Dendritic cell treated with granulocyte-macrophage colony-stimulating factor and Interleukin-4, amounts not matched to agents 40 ng/mL and 50 ng/mL, for 4 days (primary cell): ENCODE measurements at regions not wholly inside any gene's neighbourhood (a gene's known extent, or its start where the extent isn't known, plus 50 kb on each side); places are given as distances from the start of the nearest gene placed in this dataset.

Experiments used
- H3K27ac Mint-ChIP-seq: one replicate; pipeline ENCODE4 v1.8.0; 2022; ENCODE audit warnings: mild to moderate bottlenecking, mixed read lengths
- H3K27me3 Mint-ChIP-seq: one replicate; pipeline ENCODE4 v1.8.0; 2022; ENCODE audit warnings: mild to moderate bottlenecking, mixed read lengths
- H3K36me3 Mint-ChIP-seq: one replicate; pipeline ENCODE4 v1.8.0; 2022; ENCODE audit warnings: low read depth, mixed read lengths
- H3K4me1 Mint-ChIP-seq: one replicate; pipeline ENCODE4 v1.8.0; 2022; ENCODE audit warnings: low read depth, mixed read lengths
- H3K4me3 Mint-ChIP-seq: one replicate; pipeline ENCODE4 v1.8.0; 2022; ENCODE audit warnings: mild to moderate bottlenecking, moderate library complexity, mixed read lengths
- H3K9me3 Mint-ChIP-seq: one replicate; pipeline ENCODE4 v1.8.0; 2022; ENCODE audit warnings: mixed read lengths
- intact Hi-C: fragments of 100-400 bp; cut with micrococcal nuclease; formaldehyde crosslinking; loops from one replicate; pipeline ENCODE4 v1.15.0; 2022

DNA sequence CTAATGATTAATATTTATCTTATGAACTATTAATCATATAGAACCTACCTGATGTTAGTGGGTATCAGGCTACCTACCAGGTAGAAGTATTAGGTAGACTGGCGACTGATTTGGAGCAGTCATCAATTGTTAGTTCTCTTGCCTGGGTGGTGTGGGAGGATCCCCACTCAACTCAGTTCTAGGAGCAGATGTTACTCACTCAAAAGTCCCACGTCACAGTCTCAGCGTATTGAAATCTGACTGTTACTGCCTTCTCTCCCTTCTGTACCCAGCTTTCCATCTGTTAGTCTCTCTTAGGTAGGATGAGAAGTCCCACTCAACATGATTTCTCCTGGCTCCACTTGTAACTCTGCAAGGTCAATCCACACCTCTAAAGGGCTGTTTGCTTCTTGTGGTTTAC lies 102.7 kb downstream of the OLFM4 start:
- H3K9me3 Mint-ChIP-seq: no peaks in the 10 kb centered on the region
- no peak overlapping the region for H3K4me3 Mint-ChIP-seq
- H3K27ac Mint-ChIP-seq: no peak overlapping the region
- intact Hi-C loops: no loop called here
- H3K27me3 Mint-ChIP-seq: no peaks in the 10 kb centered on the region
- H3K4me1 Mint-ChIP-seq: no peaks in the 10 kb centered on the region
- no peaks in the 10 kb centered on the region for H3K36me3 Mint-ChIP-seq

DNA sequence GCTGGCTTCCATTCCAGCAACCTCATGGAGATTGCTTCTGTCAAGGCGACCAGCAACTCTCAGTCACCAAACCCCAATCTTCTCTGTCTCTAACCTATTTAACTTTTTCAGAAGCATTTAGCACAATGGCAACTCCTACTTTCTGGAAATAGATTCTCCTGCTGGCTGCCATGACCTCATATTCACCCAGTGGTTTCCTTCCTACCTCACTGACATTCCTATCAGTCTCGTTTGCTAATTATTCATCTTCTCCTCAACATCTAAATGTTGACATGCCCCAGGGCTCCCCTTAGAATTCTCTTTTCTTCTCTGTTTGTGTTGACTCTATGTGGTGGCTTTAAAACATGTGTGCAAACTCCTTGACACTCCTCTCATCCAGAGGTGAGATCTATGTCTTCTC lies 106.7 kb downstream of the OLFM4 start:
- Mint-ChIP-seq H3K27me3 (no peaks in the 10 kb centered on the region), H3K4me3 (no peak overlapping the region), H3K36me3 (no peaks in the 10 kb centered on the region), H3K9me3 (no peaks in the 10 kb centered on the region), H3K27ac (no peak overlapping the region), H3K4me1 (no peaks in the 10 kb centered on the region)
- intact Hi-C loops: no loop called here

GRCh38 chr13:53136554-53137215 lies 108.1 kb downstream of the OLFM4 start:
- H3K9me3 Mint-ChIP-seq: no peaks in the 10 kb centered on the region
- no peak overlapping the region for H3K4me3 Mint-ChIP-seq

DNA sequence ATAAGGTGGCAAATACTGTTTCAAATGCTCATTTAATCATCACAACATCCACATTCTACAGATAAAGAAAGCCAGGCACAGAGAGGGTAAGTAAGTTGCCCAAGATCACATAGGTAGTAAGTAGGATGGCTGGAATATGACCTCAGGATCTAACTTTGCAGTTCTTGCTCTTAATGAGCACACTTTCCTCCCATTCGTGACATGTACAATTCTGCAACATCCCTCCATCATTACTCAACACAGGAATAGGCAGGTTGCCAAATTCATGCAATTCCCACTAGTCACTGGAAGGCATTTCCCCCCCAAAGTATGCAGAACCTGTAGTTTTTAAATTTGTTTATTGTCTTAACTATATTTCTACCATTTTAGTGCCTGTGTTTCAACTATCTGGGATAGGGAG lies 109.2 kb downstream of the OLFM4 start:
- H3K9me3 Mint-ChIP-seq: no peaks in the 10 kb centered on the region
- no peaks in the 10 kb centered on the region for H3K27me3 Mint-ChIP-seq
- H3K36me3 Mint-ChIP-seq: no peaks in the 10 kb centered on the region
- no peak overlapping the region for H3K4me3 Mint-ChIP-seq
- H3K27ac Mint-ChIP-seq: no peak overlapping the region
- intact Hi-C loops: no loop called here
- H3K4me1 Mint-ChIP-seq: no peaks in the 10 kb centered on the region

More at GRCh38 chr13:53136554-53137215, 108.1 kb downstream of the OLFM4 start:
- intact Hi-C loops: no loop called here
- Mint-ChIP-seq H3K27me3 (no peaks in the 10 kb centered on the region), H3K27ac (no peak overlapping the region), H3K4me1 (no peaks in the 10 kb centered on the region), H3K36me3 (no peaks in the 10 kb centered on the region)

GRCh38 chr13:53138376-53139036 lies 109.9 kb downstream of the OLFM4 start:
- Mint-ChIP-seq H3K36me3 (no peaks in the 10 kb centered on the region), H3K27me3 (no peaks in the 10 kb centered on the region)
- intact Hi-C loops: no loop called here

DNA sequence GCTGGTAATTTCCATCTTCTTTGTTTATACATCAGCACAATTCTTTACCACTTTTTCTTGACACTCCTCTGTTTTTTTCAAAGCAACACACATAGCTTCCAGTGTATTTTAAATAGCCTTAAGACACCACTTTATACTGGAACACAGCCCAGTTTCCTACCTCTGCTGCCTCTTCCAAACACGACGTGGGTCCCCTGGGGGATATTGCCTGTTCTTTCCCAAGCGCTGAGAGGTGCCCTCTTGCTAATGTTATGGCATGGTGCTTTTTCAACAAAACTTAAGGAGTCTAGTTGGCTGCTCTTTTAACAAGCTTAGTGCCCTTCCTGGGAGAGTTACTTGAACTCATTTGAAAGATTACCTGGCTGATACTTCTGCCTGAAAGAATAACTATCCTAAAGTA lies 112.7 kb downstream of the OLFM4 start:
- H3K4me3 Mint-ChIP-seq: no peak overlapping the region

More at GRCh38 chr13:53138376-53139036, 109.9 kb downstream of the OLFM4 start:
- Mint-ChIP-seq H3K4me1 (no peaks in the 10 kb centered on the region), H3K4me3 (no peak overlapping the region), H3K9me3 (no peaks in the 10 kb centered on the region), H3K27ac (no peak overlapping the region)

DNA sequence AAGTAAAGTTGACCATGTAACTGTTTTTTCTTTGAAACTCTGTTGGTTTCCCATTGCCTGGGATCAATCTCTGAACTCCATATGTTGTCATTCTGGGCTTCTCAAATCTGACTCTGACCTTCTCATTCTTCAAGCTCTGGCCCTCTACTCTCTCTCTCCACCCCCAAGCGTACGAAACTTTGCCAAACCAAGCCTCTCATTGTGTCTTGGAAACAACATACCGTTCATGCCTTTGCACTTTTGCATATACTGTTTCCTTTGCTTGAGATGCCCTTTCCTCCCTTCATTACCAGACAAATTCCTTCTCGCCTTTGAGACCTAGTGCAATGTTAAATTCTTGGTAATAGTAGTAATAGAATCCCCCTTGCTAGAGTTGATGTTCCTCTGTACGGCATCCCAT lies 113.7 kb downstream of the OLFM4 start:
- no peak overlapping the region for H3K27ac Mint-ChIP-seq
- intact Hi-C loops: no loop called here

More for the DNA sequence above, 112.7 kb downstream of the OLFM4 start:
- H3K4me1 Mint-ChIP-seq: peaks cover 9% of the 10 kb centered on the region
- no peak overlapping the region for H3K27ac Mint-ChIP-seq
- intact Hi-C loops: no loop called here
- no peaks in the 10 kb centered on the region for H3K9me3 Mint-ChIP-seq
- H3K36me3 Mint-ChIP-seq: no peaks in the 10 kb centered on the region
- H3K27me3 Mint-ChIP-seq: no peaks in the 10 kb centered on the region

GRCh38 chr13:53143757-53144339 lies 115.2 kb downstream of the OLFM4 start:
- Mint-ChIP-seq H3K4me3 (no peak overlapping the region), H3K36me3 (no peaks in the 10 kb centered on the region), H3K27ac (no peak overlapping the region), H3K4me1 (peaks cover 9% of the 10 kb centered on the region), H3K9me3 (no peaks in the 10 kb centered on the region), H3K27me3 (peaks cover 2% of the 10 kb centered on the region)
- intact Hi-C loops: no loop called here

More for the DNA sequence above, 113.7 kb downstream of the OLFM4 start:
- Mint-ChIP-seq H3K4me3 (no peak overlapping the region), H3K27me3 (no peaks in the 10 kb centered on the region), H3K9me3 (no peaks in the 10 kb centered on the region), H3K4me1 (peaks cover 9% of the 10 kb centered on the region), H3K36me3 (no peaks in the 10 kb centered on the region)

DNA sequence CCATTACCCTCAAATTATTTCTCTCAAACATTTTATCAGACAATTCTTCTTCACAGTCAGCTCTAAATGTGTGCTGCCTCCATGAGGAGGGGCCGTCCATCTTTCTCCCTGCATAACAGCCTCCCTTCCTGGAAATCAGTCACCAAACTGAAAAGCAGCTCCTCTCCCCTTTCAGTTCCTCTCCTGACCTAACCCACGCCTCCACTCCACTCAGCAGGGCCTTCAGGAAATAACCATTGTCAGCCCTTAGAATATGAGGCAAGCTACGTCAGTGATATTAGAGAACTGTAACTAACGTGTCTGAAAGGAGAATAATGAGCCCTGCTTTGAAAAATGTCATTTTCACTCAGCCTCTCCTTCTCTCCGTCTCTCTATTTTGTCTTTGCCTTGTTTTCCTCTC lies 116.2 kb downstream of the OLFM4 start:
- H3K4me3 Mint-ChIP-seq: no peak overlapping the region
- intact Hi-C loops: no loop called here
- peaks cover 9% of the 10 kb centered on the region for H3K4me1 Mint-ChIP-seq
- H3K27me3 Mint-ChIP-seq: peaks cover 2% of the 10 kb centered on the region
- no peaks in the 10 kb centered on the region for H3K9me3 Mint-ChIP-seq
- no peak overlapping the region for H3K27ac Mint-ChIP-seq
- H3K36me3 Mint-ChIP-seq: no peaks in the 10 kb centered on the region

DNA sequence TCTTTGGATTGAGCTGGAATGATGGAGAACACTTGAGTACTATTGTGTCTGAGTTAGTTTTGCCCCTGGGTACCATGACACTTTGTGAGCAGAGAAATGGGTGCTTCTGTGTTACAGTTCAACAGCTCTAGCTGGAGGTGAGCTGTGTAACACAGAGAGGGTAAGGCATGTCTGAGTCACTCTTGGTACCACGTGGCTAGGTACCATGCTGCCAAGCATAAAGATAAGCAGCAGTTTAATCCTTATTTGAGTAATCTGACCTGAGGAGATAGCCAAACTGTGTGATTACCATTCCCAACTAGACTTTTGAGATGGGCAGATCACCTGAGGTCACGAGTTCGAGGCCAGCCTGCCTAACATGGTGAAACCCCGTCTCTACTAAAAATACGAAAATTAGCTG lies 122.0 kb downstream of the OLFM4 start:
- intact Hi-C loops: loop anchor here (10.0 kb wide), 1 partner anchor 286 kb away; no protein-coding TSS in a partner anchor
- H3K4me1 Mint-ChIP-seq: no peaks in the 10 kb centered on the region
- peaks cover 6% of the 10 kb centered on the region for H3K27me3 Mint-ChIP-seq
- no peak overlapping the region for H3K4me3 Mint-ChIP-seq
- no peak overlapping the region for H3K27ac Mint-ChIP-seq
- H3K9me3 Mint-ChIP-seq: no peaks in the 10 kb centered on the region
- H3K36me3 Mint-ChIP-seq: no peaks in the 10 kb centered on the region

GRCh38 chr13:53151336-53152056 lies 122.9 kb downstream of the OLFM4 start:
- H3K27ac Mint-ChIP-seq: no peak overlapping the region
- intact Hi-C loops: loop anchor here (10.0 kb wide), 1 partner anchor 287 kb away; no protein-coding TSS in a partner anchor
- H3K4me3 Mint-ChIP-seq: no peak overlapping the region
- H3K36me3 Mint-ChIP-seq: no peaks in the 10 kb centered on the region
- H3K9me3 Mint-ChIP-seq: no peaks in the 10 kb centered on the region
- H3K27me3 Mint-ChIP-seq: peaks cover 6% of the 10 kb centered on the region
- H3K4me1 Mint-ChIP-seq: no peaks in the 10 kb centered on the region

GRCh38 chr13:53152057-53152421 lies 123.4 kb downstream of the OLFM4 start:
- H3K27ac Mint-ChIP-seq: no peak overlapping the region
- peaks cover 6% of the 10 kb centered on the region for H3K27me3 Mint-ChIP-seq
- intact Hi-C loops: loop anchor here (10.0 kb wide), 1 partner anchor 287 kb away; no protein-coding TSS in a partner anchor
- no peak overlapping the region for H3K4me3 Mint-ChIP-seq
- no peaks in the 10 kb centered on the region for H3K9me3 Mint-ChIP-seq
- no peaks in the 10 kb centered on the region for H3K36me3 Mint-ChIP-seq
- no peaks in the 10 kb centered on the region for H3K4me1 Mint-ChIP-seq

DNA sequence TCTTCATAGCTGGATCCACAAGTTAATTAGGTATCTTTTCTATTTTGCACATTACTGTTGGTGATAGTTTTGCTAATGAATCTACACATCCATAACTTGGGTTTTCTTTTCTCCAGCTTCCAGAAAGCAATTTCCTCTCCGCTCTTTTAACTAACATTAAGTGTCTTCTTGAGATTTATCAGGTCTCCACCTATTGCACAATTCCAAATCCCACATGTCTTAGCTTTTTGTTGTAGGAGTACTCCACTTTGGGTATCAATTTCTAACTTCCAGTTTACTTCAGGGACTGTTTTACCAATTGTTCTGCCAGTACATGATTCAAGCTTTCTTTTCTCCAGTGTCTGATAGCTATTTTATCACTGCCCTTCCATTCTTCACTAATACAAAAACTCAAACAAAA lies 129.6 kb downstream of the OLFM4 start:
- no peaks in the 10 kb centered on the region for H3K36me3 Mint-ChIP-seq
- intact Hi-C loops: loop anchor here (10.0 kb wide), 1 partner anchor 293 kb away; no protein-coding TSS in a partner anchor
- no peak overlapping the region for H3K4me3 Mint-ChIP-seq
- H3K27ac Mint-ChIP-seq: no peak overlapping the region
- no peaks in the 10 kb centered on the region for H3K27me3 Mint-ChIP-seq
- H3K4me1 Mint-ChIP-seq: no peaks in the 10 kb centered on the region
- H3K9me3 Mint-ChIP-seq: no peaks in the 10 kb centered on the region

DNA sequence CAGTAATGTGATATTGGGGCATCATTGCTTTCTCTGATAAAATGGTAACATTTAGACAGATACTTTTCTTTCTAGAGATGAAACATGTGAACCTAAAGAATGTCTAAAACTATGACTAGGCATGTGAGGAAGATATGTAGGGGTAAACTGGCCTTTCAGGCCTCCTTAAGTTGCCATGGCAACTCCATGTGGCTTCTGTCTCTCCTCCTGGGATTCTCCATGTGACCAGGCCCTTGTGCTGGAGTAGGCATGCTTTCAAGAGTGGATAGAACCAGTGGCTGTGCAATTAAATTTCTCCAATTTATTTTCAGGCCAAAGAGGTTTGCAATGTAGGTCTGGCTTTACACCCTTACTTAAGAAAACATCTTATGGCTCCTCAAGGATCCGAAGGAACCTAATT lies 130.8 kb downstream of the OLFM4 start:
- H3K27ac Mint-ChIP-seq: no peak overlapping the region
- intact Hi-C loops: loop anchor here (10.0 kb wide), 1 partner anchor 295 kb away; no protein-coding TSS in a partner anchor
- H3K4me1 Mint-ChIP-seq: no peaks in the 10 kb centered on the region
- H3K27me3 Mint-ChIP-seq: no peaks in the 10 kb centered on the region
- H3K9me3 Mint-ChIP-seq: peaks cover 7% of the 10 kb centered on the region
- H3K4me3 Mint-ChIP-seq: no peak overlapping the region
- no peaks in the 10 kb centered on the region for H3K36me3 Mint-ChIP-seq
